ENCODE measurements at regions not wholly inside any gene's neighbourhood (a gene's known extent, or its start where the extent isn't known, plus 50 kb on each side); places are given as distances from the start of the nearest gene placed in this dataset.

- 88 to 93% methylated on average over 5 of the region's 5 CpGs for WGBS, 2 donors
Observed at GRCh38 chr1:62380181-62380580, 56.7 kb upstream of the USP1 start.

GRCh38 chr1:62381831-62382657, 54.8 kb upstream of the USP1 start:
- no peak for DNase-seq

More at GRCh38 chr1:62380181-62380580, 56.7 kb upstream of the USP1 start:
- no peaks in the 10 kb centered on the region for H3K27me3 ChIP-seq (ENCODE audit: control insufficient read depth in 3 of 3, insufficient read depth in 3 of 3, low read length in 2 of 3)
- DNase-seq (no peak), ATAC-seq (ENCODE audit: insufficient read depth, low FRiP score) (no peak)
- no peak for TF ChIP-seq CTCF (IDR thresholded peaks at IDR 0.05; ENCODE audit: control extremely low read depth, extremely low read depth)
- H3K9ac ChIP-seq (ENCODE audit: insufficient read depth in 1 of 2, low read length in 2 of 2) = no peak overlapping the region
- no peak overlapping the region for H3K27ac ChIP-seq (ENCODE audit: low read depth in 1 of 2, low read length in 1 of 2)
- H3K9me3 ChIP-seq (ENCODE audit: control insufficient read depth in 4 of 4, insufficient read depth in 3 of 4, low read length in 3 of 4) = peaks cover 0 to 3% (median 0%) of the 10 kb centered on the region in 4 donors
- no peak overlapping the region for H3K4me3 ChIP-seq
- H3K4me1 ChIP-seq (ENCODE audit: control insufficient read depth in 5 of 5, insufficient read depth in 5 of 5, low read length in 5 of 5) = peaks cover 0 to 8% (median 0%) of the 10 kb centered on the region in 5 donors
- H3K36me3 ChIP-seq (ENCODE audit: control insufficient read depth in 4 of 4, insufficient read depth in 4 of 4, low read length in 4 of 4) = no peaks in the 10 kb centered on the region

GRCh38 chr1:62382658-62382955, 54.2 kb upstream of the USP1 start:
- H3K9ac ChIP-seq (ENCODE audit: insufficient read depth in 1 of 2, low read length in 2 of 2) = no peak overlapping the region
- no peaks in the 10 kb centered on the region for H3K36me3 ChIP-seq (ENCODE audit: control insufficient read depth in 4 of 4, insufficient read depth in 4 of 4, low read length in 4 of 4)
- peaks cover 0 to 21% (median 13%) of the 10 kb centered on the region in 5 donors for H3K4me1 ChIP-seq (ENCODE audit: control insufficient read depth in 5 of 5, insufficient read depth in 5 of 5, low read length in 5 of 5)
- TF ChIP-seq CTCF (IDR thresholded peaks at IDR 0.05; ENCODE audit: control extremely low read depth, extremely low read depth) = no peak
- no peak for ATAC-seq (ENCODE audit: insufficient read depth, low FRiP score)
- peak in 2 of 3 donors; percentile 74 to 82 for DNase-seq
- WGBS, 2 donors = 59 to 72% methylated on average over 2 of the region's 2 CpGs
- H3K4me3 ChIP-seq = no peak overlapping the region
- H3K9me3 ChIP-seq (ENCODE audit: control insufficient read depth in 4 of 4, insufficient read depth in 3 of 4, low read length in 3 of 4) = peaks cover 0 to 2% (median 0%) of the 10 kb centered on the region in 4 donors
- H3K27me3 ChIP-seq (ENCODE audit: control insufficient read depth in 3 of 3, insufficient read depth in 3 of 3, low read length in 2 of 3) = no peaks in the 10 kb centered on the region
- no peak overlapping the region for H3K27ac ChIP-seq (ENCODE audit: low read depth in 1 of 2, low read length in 1 of 2)

More at GRCh38 chr1:62381831-62382657, 54.8 kb upstream of the USP1 start:
- Histone ChIP-seq H3K27me3 (ENCODE audit: control insufficient read depth in 3 of 3, insufficient read depth in 3 of 3, low read length in 2 of 3) (no peaks in the 10 kb centered on the region), H3K9ac (ENCODE audit: insufficient read depth in 1 of 2, low read length in 2 of 2) (no peak overlapping the region), H3K4me1 (ENCODE audit: control insufficient read depth in 5 of 5, insufficient read depth in 5 of 5, low read length in 5 of 5) (peaks cover 0 to 21% (median 12%) of the 10 kb centered on the region in 5 donors), H3K36me3 (ENCODE audit: control insufficient read depth in 4 of 4, insufficient read depth in 4 of 4, low read length in 4 of 4) (no peaks in the 10 kb centered on the region), H3K9me3 (ENCODE audit: control insufficient read depth in 4 of 4, insufficient read depth in 3 of 4, low read length in 3 of 4) (peaks cover 0 to 3% (median 0%) of the 10 kb centered on the region in 4 donors), H3K27ac (ENCODE audit: low read depth in 1 of 2, low read length in 1 of 2) (no peak overlapping the region), H3K4me3 (no peak overlapping the region)
- TF ChIP-seq CTCF (IDR thresholded peaks at IDR 0.05; ENCODE audit: control extremely low read depth, extremely low read depth) = no peak
- no peak for ATAC-seq (ENCODE audit: insufficient read depth, low FRiP score)
- 94 to 95% methylated on average over 10 of the region's 10 CpGs for WGBS, 2 donors
